HEK293 (cell line): ENCODE measurements at regions not wholly inside any gene's neighbourhood (a gene's known extent, or its start where the extent isn't known, plus 50 kb on each side); places are given as distances from the start of the nearest gene placed in this dataset.

Experiments used
- CTCF ChIA-PET: fragments of 350-600 bp; formaldehyde crosslinking; extraction: SDS; loops from one replicate; lab custom pipeline; 2021; ENCODE audit warnings: antibody characterized with exemption; lab: Yijun Ruan, JAX
- POLR2A ChIA-PET: fragments of 300-600 bp; formaldehyde crosslinking; extraction: SDS; loops from one replicate; lab custom pipeline; 2020; ENCODE audit warnings: antibody characterized with exemption, inconsistent platforms; lab: Yijun Ruan, JAX
- H3K27ac ChIP-seq: fragments of 200-500 bp; sonication (Bioruptor generic); 2 replicates; pipeline ENCODE4 v1.5.1; 2014; ENCODE audit warnings: low read depth, low read length, control low read depth, inconsistent platforms; ENCODE audit errors: extremely low read depth
- H3K36me3 ChIP-seq, 2 experiments: fragments of 200-500 bp in 1 of 2; sonication (Bioruptor generic) in 1 of 2; 1 replicate in 1 of 2; 2 replicates in 1 of 2; pipeline ENCODE4 v1.5.1; 2014 to 2017; ENCODE audit warnings: inconsistent platforms in 2 of 2, low read length in 2 of 2; ENCODE audit not compliant: control insufficient read depth in 2 of 2, insufficient read depth in 1 of 2
- H3K4me1 ChIP-seq: fragments of 200-500 bp; sonication (Bioruptor generic); 2 replicates; pipeline ENCODE4 v1.5.1; 2014; ENCODE audit warnings: mild to moderate bottlenecking, low read length, inconsistent platforms; ENCODE audit not compliant: control insufficient read depth, insufficient read depth
- H3K4me3 ChIP-seq: 2 replicates; pipeline ENCODE4 v1.5.1; 2011; ENCODE audit warnings: low read depth, mild to moderate bottlenecking, control low read depth, low read length, moderate library complexity
- H3K9me3 ChIP-seq: fragments of 200-500 bp; sonication (Bioruptor generic); 2 replicates; pipeline ENCODE4 v1.5.1; 2014; ENCODE audit warnings: low read depth, low read length, inconsistent platforms; ENCODE audit not compliant: control insufficient read depth, insufficient read depth
- EGR2 ChIP-seq: fragments of 450-650 bp; formaldehyde crosslinking; IDR thresholded peaks from 2 replicates; pipeline ENCODE4 v1.5.1; 2016; ENCODE audit warnings: low read depth, missing biosample characterization, missing genetic modification characterization
- KLF8 ChIP-seq: fragments of 450-650 bp; formaldehyde crosslinking; IDR thresholded peaks from 2 replicates; pipeline ENCODE4 v1.5.1; 2016; ENCODE audit warnings: missing biosample characterization, missing genetic modification characterization
- SALL2 ChIP-seq: fragments of 450-650 bp; formaldehyde crosslinking; IDR thresholded peaks from 2 replicates; pipeline ENCODE4 v1.5.0; 2017; ENCODE audit warnings: missing biosample characterization, mild to moderate bottlenecking, missing genetic modification characterization, borderline replicate concordance
- WT1 ChIP-seq: fragments of 450-650 bp; formaldehyde crosslinking; IDR thresholded peaks from 2 replicates; pipeline ENCODE4 v1.5.1; 2016; ENCODE audit warnings: missing biosample characterization, missing genetic modification characterization
- YY1 ChIP-seq: fragments of 450-650 bp; formaldehyde crosslinking; IDR thresholded peaks from 2 replicates; pipeline ENCODE4 v1.5.1; 2018; ENCODE audit warnings: missing biosample characterization, missing genetic modification characterization
- ZBTB1 ChIP-seq: fragments of 450-650 bp; formaldehyde crosslinking; IDR thresholded peaks from 2 replicates; pipeline ENCODE4 v1.5.1; 2016; ENCODE audit warnings: missing biosample characterization, missing genetic modification characterization
- ZBTB48 ChIP-seq: fragments of 450-650 bp; formaldehyde crosslinking; IDR thresholded peaks from 2 replicates; pipeline ENCODE4 v1.5.1; 2016; ENCODE audit warnings: missing biosample characterization, missing genetic modification characterization
- ZBTB8A ChIP-seq: fragments of 450-650 bp; formaldehyde crosslinking; IDR thresholded peaks from 2 replicates; pipeline ENCODE4 v1.5.1; 2016; ENCODE audit warnings: missing biosample characterization, missing genetic modification characterization
- ZIC2 ChIP-seq: fragments of 450-650 bp; formaldehyde crosslinking; IDR thresholded peaks from 2 replicates; pipeline ENCODE4 v1.5.1; 2016; ENCODE audit warnings: missing biosample characterization, missing genetic modification characterization
- ZNF121 ChIP-seq: fragments of 450-650 bp; formaldehyde crosslinking; IDR thresholded peaks from 2 replicates; pipeline ENCODE4 v1.5.1; 2016; ENCODE audit warnings: missing biosample characterization, missing genetic modification characterization
- ZNF133 ChIP-seq: fragments of 450-650 bp; formaldehyde crosslinking; IDR thresholded peaks from 2 replicates; pipeline ENCODE4 v1.5.1; 2016; ENCODE audit warnings: missing biosample characterization, missing genetic modification characterization
- ZNF157 ChIP-seq: fragments of 450-650 bp; formaldehyde crosslinking; IDR thresholded peaks from 2 replicates; pipeline ENCODE4 v1.5.1; 2016; ENCODE audit warnings: missing biosample characterization, missing genetic modification characterization
- ZNF2 ChIP-seq: fragments of 450-650 bp; formaldehyde crosslinking; IDR thresholded peaks from 2 replicates; pipeline ENCODE4 v1.5.1; 2016; ENCODE audit warnings: missing biosample characterization, missing genetic modification characterization
- ZNF221 ChIP-seq: fragments of 450-650 bp; formaldehyde crosslinking; IDR thresholded peaks from 2 replicates; pipeline ENCODE4 v1.5.1; 2017; ENCODE audit warnings: missing biosample characterization, missing genetic modification characterization, borderline replicate concordance
- ZNF292 ChIP-seq: fragments of 450-650 bp; formaldehyde crosslinking; IDR thresholded peaks from 2 replicates; pipeline ENCODE4 v1.5.1; 2016; ENCODE audit warnings: low read depth, missing biosample characterization, missing genetic modification characterization, borderline replicate concordance
- ZNF37A ChIP-seq: fragments of 450-650 bp; IDR thresholded peaks from 2 replicates; pipeline ENCODE4 v1.5.1; 2018; ENCODE audit warnings: missing biosample characterization, missing genetic modification characterization
- ZNF394 ChIP-seq: fragments of 450-650 bp; formaldehyde crosslinking; IDR thresholded peaks from 2 replicates; pipeline ENCODE4 v1.5.1; 2016; ENCODE audit warnings: missing biosample characterization, missing genetic modification characterization, mild to moderate bottlenecking, moderate library complexity, borderline replicate concordance
- ZNF513 ChIP-seq: fragments of 450-650 bp; IDR thresholded peaks from 2 replicates; pipeline ENCODE4 v1.5.1; 2018; ENCODE audit warnings: missing biosample characterization, missing genetic modification characterization
- ZNF549 ChIP-seq: fragments of 450-650 bp; IDR thresholded peaks from 2 replicates; pipeline ENCODE4 v1.5.1; 2018; ENCODE audit warnings: missing biosample characterization, missing genetic modification characterization, mild to moderate bottlenecking, inconsistent platforms, moderate library complexity
- ZNF585B ChIP-seq: fragments of 450-650 bp; formaldehyde crosslinking; IDR thresholded peaks from 2 replicates; pipeline ENCODE4 v1.5.1; 2016; ENCODE audit warnings: missing biosample characterization, missing genetic modification characterization
- ZNF610 ChIP-seq: fragments of 450-650 bp; formaldehyde crosslinking; IDR thresholded peaks from 2 replicates; pipeline ENCODE4 v1.5.1; 2016; ENCODE audit warnings: missing biosample characterization, missing genetic modification characterization, borderline replicate concordance
- ZNF660 ChIP-seq: fragments of 450-650 bp; IDR thresholded peaks from 2 replicates; pipeline ENCODE4 v1.5.1; 2018; ENCODE audit warnings: missing biosample characterization, mild to moderate bottlenecking, missing genetic modification characterization
- ZNF677 ChIP-seq: fragments of 450-650 bp; IDR thresholded peaks from 2 replicates; pipeline ENCODE4 v1.5.0; 2018; ENCODE audit warnings: missing biosample characterization, mild to moderate bottlenecking, missing genetic modification characterization, moderate library complexity
- ZNF707 ChIP-seq: fragments of 450-650 bp; formaldehyde crosslinking; IDR thresholded peaks from 2 replicates; pipeline ENCODE4 v1.5.1; 2016; ENCODE audit warnings: missing biosample characterization, missing genetic modification characterization
- ZNF843 ChIP-seq: fragments of 450-650 bp; formaldehyde crosslinking; IDR thresholded peaks from 2 replicates; pipeline ENCODE4 v1.5.1; 2016; ENCODE audit warnings: missing biosample characterization, missing genetic modification characterization
- ZSCAN18 ChIP-seq: fragments of 450-650 bp; formaldehyde crosslinking; IDR thresholded peaks from 2 replicates; pipeline ENCODE4 v1.5.1; 2016; ENCODE audit warnings: missing biosample characterization, missing genetic modification characterization
- TF ChIP-seq, protein P1 (sequence below): fragments of 450-650 bp; formaldehyde crosslinking; conservative IDR thresholded peaks from 2 replicates; pipeline ENCODE4 v1.5.1; 2016; ENCODE audit warnings: low read depth, missing biosample characterization, missing genetic modification characterization
- TF ChIP-seq, protein P2 (sequence below): fragments of 450-650 bp; formaldehyde crosslinking; IDR thresholded peaks from 2 replicates; pipeline ENCODE4 v1.5.1; 2016; ENCODE audit warnings: missing biosample characterization, missing genetic modification characterization, low read depth

GRCh38 chr7:8379264-8379663, 54.1 kb upstream of the NXPH1 start:
- Histone ChIP-seq H3K27ac (no peak overlapping the region), H3K4me3 (no peak overlapping the region), H3K4me1 (no peaks in the 10 kb centered on the region), H3K36me3 (no peaks in the 10 kb centered on the region), H3K9me3 (no peaks in the 10 kb centered on the region)
- TF ChIP-seq ZNF610 (tag by site-specific recombination) = no peak
- no peak for TF ChIP-seq ZNF585B (tag by site-specific recombination)
- TF ChIP-seq YY1 (tag by site-specific recombination) = no peak
- TF ChIP-seq ZBTB48 (tag by site-specific recombination) = no peak
- TF ChIP-seq ZNF292 (tag by site-specific recombination) = no peak
- TF ChIP-seq ZNF513 (tag by site-specific recombination) = no peak
- TF ChIP-seq KLF8 (tag by site-specific recombination) = no peak
- no peak for TF ChIP-seq WT1 (tag by site-specific recombination)
- no peak for TF ChIP-seq SALL2
- TF ChIP-seq, protein P1, sequence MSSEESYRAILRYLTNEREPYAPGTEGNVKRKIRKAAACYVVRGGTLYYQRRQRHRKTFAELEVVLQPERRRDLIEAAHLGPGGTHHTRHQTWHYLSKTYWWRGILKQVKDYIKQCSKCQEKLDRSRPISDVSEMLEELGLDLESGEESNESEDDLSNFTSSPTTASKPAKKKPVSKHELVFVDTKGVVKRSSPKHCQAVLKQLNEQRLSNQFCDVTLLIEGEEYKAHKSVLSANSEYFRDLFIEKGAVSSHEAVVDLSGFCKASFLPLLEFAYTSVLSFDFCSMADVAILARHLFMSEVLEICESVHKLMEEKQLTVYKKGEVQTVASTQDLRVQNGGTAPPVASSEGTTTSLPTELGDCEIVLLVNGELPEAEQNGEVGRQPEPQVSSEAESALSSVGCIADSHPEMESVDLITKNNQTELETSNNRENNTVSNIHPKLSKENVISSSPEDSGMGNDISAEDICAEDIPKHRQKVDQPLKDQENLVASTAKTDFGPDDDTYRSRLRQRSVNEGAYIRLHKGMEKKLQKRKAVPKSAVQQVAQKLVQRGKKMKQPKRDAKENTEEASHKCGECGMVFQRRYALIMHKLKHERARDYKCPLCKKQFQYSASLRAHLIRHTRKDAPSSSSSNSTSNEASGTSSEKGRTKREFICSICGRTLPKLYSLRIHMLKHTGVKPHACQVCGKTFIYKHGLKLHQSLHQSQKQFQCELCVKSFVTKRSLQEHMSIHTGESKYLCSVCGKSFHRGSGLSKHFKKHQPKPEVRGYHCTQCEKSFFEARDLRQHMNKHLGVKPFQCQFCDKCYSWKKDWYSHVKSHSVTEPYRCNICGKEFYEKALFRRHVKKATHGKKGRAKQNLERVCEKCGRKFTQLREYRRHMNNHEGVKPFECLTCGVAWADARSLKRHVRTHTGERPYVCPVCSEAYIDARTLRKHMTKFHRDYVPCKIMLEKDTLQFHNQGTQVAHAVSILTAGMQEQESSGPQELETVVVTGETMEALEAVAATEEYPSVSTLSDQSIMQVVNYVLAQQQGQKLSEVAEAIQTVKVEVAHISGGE (tag by site-specific recombination) = no peak
- no peak for TF ChIP-seq ZBTB1
- TF ChIP-seq ZIC2 (tag by site-specific recombination) = no peak
- ChIA-PET CTCF (interaction anchor here (1.1 kb wide), 1 partner anchor 14 kb away, joined by 3 read pairs; no protein-coding TSS in a partner anchor), POLR2A (no interaction called here)

DNA sequence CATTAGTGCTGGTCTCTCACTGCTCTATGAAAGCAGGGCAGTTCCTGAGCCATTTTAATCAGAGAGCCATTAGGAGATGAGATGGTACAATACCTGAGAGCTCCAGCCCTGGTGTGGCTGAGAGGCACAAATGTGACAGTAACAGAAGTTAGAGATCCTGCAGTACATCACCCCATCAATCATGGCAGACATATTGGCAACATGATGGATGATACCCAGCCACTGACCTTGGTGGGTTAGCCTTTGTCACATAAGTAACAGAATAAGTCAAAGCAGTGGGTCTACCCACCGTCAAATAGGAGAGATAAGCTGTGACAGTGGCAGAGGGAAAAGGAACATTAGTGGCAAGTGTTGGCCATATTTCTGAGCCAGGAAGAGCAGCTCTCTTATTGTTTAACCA, 53.3 kb upstream of the NXPH1 start:
- no peak overlapping the region for H3K27ac ChIP-seq
- H3K4me1 ChIP-seq = no peaks in the 10 kb centered on the region
- ChIA-PET CTCF (interaction anchor here (0.6 kb wide), 1 partner anchor 38 kb away, joined by 4 read pairs; no protein-coding TSS in a partner anchor), POLR2A (no interaction called here)
- no peaks in the 10 kb centered on the region for H3K36me3 ChIP-seq
- H3K9me3 ChIP-seq = no peaks in the 10 kb centered on the region
- no peak for TF ChIP-seq ZNF2 (tag by site-specific recombination)
- no peak for TF ChIP-seq EGR2 (tag by site-specific recombination)
- TF ChIP-seq, protein P2, sequence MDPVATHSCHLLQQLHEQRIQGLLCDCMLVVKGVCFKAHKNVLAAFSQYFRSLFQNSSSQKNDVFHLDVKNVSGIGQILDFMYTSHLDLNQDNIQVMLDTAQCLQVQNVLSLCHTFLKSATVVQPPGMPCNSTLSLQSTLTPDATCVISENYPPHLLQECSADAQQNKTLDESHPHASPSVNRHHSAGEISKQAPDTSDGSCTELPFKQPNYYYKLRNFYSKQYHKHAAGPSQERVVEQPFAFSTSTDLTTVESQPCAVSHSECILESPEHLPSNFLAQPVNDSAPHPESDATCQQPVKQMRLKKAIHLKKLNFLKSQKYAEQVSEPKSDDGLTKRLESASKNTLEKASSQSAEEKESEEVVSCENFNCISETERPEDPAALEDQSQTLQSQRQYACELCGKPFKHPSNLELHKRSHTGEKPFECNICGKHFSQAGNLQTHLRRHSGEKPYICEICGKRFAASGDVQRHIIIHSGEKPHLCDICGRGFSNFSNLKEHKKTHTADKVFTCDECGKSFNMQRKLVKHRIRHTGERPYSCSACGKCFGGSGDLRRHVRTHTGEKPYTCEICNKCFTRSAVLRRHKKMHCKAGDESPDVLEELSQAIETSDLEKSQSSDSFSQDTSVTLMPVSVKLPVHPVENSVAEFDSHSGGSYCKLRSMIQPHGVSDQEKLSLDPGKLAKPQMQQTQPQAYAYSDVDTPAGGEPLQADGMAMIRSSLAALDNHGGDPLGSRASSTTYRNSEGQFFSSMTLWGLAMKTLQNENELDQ (tag by site-specific recombination) = no peak
- no peak for TF ChIP-seq ZNF707 (tag by site-specific recombination)
- TF ChIP-seq ZNF221 (tag by site-specific recombination) = no peak
- TF ChIP-seq ZNF157 = no peak
- no peak for TF ChIP-seq ZNF121 (tag by site-specific recombination)
- no peak for TF ChIP-seq ZSCAN18 (tag by site-specific recombination)
- no peak for TF ChIP-seq ZNF677 (tag by site-specific recombination)
- no peak for TF ChIP-seq ZNF843
- no peak for TF ChIP-seq ZNF133 (tag by site-specific recombination)
- TF ChIP-seq ZNF660 (tag by site-specific recombination) = no peak
- no peak for TF ChIP-seq ZNF394
- no peak for TF ChIP-seq ZNF37A (tag by site-specific recombination)
- TF ChIP-seq ZNF549 (tag by site-specific recombination) = no peak
- no peak for TF ChIP-seq ZBTB8A (tag by site-specific recombination)
- TF ChIP-seq, all 188 proteins: peak for 0
- H3K4me3 ChIP-seq = no peak overlapping the region
